COLO668 (cell line): ENCODE measurements at regions not wholly inside any gene's neighbourhood (a gene's known extent, or its start where the extent isn't known, plus 50 kb on each side); places are given as distances from the start of the nearest gene placed in this dataset.

Experiments
- DNase-seq: peaks from one replicate; lab custom pipeline; 2025; ENCODE audit not compliant: unreplicated experiment; lab: John Stamatoyannopoulos, UW

DNA sequence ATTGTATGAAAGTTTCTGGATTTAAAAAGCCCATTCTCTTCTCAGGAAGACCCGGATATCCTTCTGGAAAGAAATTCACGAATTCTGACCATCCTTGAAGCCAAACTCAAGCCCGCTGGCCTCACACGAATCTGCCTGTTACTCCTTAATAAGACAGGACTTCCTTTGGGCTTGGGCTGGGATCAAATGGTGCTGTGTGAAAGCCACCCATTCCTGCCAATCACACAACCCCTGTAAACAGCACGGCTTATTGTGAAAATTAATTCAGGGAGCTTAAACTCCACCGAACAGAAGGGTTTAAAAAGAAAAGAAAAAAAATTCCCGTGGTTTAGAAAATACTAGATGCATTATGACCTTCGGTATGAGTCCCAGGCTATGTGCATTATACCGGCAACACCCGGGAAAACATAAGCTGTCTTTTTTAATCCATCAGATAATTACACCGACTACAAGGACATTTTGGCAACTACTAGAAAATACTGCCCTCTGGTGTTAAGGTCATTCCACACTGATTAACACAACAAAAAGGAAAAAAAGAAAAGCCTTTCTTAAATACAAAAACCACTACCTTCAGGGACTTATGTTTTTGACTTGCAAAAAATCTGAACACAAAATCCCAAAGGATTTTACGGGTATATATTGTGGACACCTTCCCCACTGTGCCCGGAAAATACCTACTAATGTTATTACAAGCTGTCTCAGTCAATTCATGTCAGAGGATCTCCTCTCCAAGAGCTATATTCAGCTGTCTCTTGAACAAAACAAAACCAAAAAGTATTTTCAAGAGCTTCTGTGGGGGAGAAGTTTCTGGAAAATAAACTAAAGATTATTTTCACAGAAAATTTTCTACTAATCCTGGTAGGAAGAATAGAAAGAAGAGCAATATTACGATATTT, 76.0 kb upstream of the LSM14A start:
- no peak for DNase-seq

DNA sequence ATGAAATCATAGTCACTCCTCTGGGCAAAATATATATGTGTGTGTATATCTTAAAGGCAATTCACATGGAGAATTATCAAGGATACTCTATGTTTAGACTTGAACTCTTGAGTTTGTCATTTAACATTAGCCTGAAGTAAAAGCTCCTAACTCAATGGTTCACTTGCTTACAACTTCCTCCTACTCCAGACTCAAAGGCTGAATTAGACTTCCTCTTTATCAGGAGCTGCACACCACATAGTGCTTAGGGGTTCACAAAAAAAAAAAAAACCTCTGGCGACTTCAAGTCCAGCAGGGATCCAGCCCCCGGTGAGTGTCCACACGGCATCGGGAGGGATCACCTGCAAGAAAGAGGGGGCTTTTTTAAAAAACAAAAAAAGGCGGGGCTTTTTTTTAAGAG, 68.2 kb upstream of the LSM14A start:
- DNase-seq = no peak

DNA sequence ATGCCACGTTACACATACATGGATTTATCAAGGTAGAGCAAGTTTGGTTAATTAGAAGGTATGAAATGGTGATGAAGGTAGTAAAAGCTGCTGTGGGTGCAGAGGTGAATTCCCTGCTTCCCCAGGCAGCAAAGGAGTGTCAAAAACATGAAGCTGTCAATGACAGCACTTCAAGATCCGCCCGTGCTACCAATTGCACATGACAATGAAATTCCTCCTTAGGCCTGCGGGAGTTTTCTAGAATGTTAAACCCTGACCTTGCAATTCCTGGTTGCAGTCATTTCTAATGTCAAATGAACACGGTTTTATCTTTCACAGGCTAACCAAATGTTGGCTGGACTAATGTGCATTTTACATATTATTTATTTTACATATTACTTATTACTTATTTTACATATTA, 67.7 kb upstream of the LSM14A start:
- no peak for DNase-seq

DNA sequence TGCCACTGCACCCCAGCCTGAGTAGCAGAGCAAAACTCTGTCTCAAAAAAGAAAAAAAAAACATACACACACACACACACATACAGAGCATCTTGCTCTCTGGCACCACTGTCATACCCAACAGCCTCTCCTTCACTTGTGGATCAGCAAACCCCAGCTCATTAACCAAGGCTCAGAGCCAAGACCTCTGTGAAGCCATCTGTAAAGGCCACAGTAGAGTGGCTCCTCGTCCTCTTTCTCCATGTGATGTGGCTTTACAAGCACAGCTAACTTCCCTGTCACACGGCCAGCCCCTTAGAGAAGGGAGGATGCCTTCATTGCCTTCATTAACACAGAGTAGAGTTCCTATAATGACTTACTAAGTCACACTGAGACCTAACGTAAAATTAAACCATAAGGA, 62.7 kb upstream of the LSM14A start:
- DNase-seq = no peak

DNA sequence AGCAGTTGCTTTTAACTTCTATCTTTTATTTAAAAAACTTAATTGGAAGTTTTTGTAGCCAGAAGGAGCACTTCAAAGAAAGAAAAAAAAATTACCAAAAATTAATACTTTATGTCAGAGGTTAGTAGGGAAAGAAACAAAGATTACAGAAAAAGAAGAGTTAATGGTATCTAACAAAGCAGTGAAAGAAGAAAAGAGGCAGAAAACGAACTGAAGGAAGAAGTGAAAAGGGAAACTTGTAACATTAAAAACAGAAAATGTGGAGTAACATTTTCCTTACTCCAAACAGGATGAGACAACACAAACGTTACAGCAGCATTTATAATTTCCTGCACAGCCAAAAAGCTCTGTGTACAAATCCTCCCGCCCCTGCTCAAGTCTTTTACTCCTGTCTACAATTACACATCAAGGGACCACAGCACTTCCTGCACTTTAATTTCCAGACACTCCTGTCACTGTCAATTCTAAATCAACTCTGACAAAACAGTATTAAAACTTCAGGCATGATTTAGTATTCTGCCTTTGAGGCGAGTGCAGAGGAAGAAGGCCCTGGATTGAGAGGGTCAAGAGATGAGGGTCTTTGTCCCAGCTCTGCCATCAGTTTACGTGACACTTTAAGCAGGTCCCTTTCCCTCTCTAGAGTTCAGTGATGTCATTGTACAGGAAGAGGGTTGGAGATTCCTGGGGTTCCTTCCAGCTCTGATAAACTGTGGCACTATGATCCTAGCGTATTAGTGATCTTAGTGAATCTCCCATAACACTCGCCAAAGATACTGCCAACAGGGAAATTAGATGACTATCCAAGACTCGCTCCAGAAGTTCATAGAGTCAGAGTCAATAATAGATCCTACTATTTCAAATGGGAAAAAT, 53.2 kb upstream of the LSM14A start:
- no peak for DNase-seq

DNA sequence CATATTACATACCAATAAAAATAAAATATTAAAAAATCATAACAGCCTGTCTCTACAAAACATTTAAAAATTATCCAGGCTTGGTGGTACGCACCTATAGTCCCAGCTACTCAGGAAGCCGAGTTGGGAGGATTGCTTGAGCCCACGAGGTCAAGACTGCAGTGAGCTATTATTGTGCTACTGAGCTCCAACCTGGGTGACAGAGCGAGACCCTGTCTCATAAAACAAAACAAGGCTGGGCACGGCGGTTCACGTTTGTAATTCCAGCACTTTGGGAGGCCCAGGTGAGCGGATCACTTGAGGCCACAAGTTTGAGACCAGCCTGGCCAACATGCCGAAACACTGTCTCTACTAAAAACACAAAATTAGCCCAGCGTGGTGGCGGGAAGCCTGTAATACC, 52.2 kb upstream of the LSM14A start:
- DNase-seq = no peak

DNA sequence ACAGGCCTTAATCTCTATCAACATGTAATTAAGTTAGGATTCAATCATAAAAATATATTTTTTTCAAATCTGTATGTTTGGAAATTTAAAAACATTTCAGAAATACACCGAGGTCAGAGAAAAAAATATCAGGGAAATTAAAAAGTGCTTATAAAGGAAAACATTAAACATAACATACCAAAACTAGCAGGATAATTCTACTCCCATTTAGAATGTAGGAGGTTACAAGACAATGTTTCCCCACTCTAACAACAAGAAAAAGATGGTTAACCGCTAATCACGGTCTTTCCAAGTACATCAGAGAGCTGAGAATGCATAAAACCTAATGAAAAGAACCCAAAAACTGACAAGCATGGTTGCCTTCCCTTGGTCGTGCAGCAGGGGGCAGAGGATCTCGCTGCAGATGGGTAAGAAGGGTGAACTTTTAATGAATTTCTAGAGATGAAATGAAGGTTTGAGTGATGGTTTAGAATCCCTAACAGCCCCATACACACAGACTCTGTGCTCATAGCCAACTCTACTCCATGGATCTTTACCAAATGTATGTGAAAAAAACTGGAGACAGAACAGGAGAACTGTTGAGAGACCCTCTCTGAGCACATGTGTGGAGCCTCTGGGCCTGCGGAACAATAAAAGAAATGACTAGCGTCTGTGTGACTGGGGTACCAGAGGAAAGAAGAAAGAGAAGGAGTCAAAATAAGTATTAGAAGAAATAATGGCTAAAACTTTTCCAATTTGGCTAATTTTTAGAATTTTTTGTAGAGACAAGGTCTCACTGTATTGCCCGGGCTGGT, 51.3 kb upstream of the LSM14A start:
- no peak for DNase-seq
